Thyroid gland (tissue), 4 donors: ENCODE measurements at regions not wholly inside any gene's neighbourhood (a gene's known extent, or its start where the extent isn't known, plus 50 kb on each side); places are given as distances from the start of the nearest gene placed in this dataset.

Experiments used
- CTCF ChIP-seq, 6 experiments: fragments of 200-600 bp in 3 of 6; fragments of 450-650 bp in 3 of 6; sonication (generic) in 3 of 6; IDR thresholded peaks; one replicate each; pipeline ENCODE4 v1.5.1; 2016 to 2019; ENCODE audit warnings: antibody characterized with exemption in 6 of 6, mild to moderate bottlenecking in 2 of 6, inconsistent platforms in 1 of 6, moderate library complexity in 1 of 6
- POLR2A ChIP-seq, 2 donors: fragments of 450-650 bp; IDR thresholded peaks; one replicate each; pipeline ENCODE4 v1.6.1; 2017; ENCODE audit warnings: antibody characterized with exemption in 2 of 2, mild to moderate bottlenecking in 2 of 2, moderate library complexity in 1 of 2

- no peak for TF ChIP-seq CTCF (IDR thresholded peaks at IDR 0.05)
- TF ChIP-seq POLR2A (IDR thresholded peaks at IDR 0.05): no peak
Measured at GRCh38 chr10:104580321-104580720, 60.8 kb upstream of the SORCS3 start.
